AG04450 (cell line): ENCODE measurements at regions not wholly inside any gene's neighbourhood (a gene's known extent, or its start where the extent isn't known, plus 50 kb on each side); places are given as distances from the start of the nearest gene placed in this dataset.

ENCODE experiments used
- CTCF ChIA-PET: fragments of 300-600, 350-600 bp; formaldehyde crosslinking; extraction: SDS; loops from one replicate; lab custom pipeline; 2022; ENCODE audit warnings: antibody characterized with exemption, inconsistent platforms; lab: Charles Lee
- POLR2A ChIA-PET: fragments of 350-600 bp; formaldehyde crosslinking; extraction: SDS; loops from one replicate; lab custom pipeline; 2021; ENCODE audit warnings: antibody characterized with exemption, inconsistent platforms; lab: Yijun Ruan, JAX
- DNase-seq: peaks from one replicate; pipeline ENCODE4 v3.0.0-alpha.2; 2011; ENCODE audit warnings: low read depth, low spot score
- H3K27ac ChIP-seq: one replicate; pipeline ENCODE4 v1.5.1; 2012; ENCODE audit warnings: low read depth, low read length, control low read depth
- H3K27me3 ChIP-seq: one replicate; pipeline ENCODE4 v1.6.0; 2012; ENCODE audit warnings: low read length; ENCODE audit not compliant: control insufficient read depth, insufficient read depth
- H3K4me3 ChIP-seq: 2 replicates; pipeline ENCODE4 v1.5.1; 2011; ENCODE audit warnings: mild to moderate bottlenecking, low read depth, low read length, control low read depth
- H3K9me3 ChIP-seq: 2 replicates; pipeline ENCODE4 v1.5.1; 2012; ENCODE audit warnings: low read length; ENCODE audit not compliant: control insufficient read depth, insufficient read depth
- TF ChIP-seq, protein P1 (sequence below): IDR thresholded peaks from 2 replicates; pipeline ENCODE4 v1.5.1; 2011; ENCODE audit warnings: low read depth, low read length, control low read depth, inconsistent platforms

DNA sequence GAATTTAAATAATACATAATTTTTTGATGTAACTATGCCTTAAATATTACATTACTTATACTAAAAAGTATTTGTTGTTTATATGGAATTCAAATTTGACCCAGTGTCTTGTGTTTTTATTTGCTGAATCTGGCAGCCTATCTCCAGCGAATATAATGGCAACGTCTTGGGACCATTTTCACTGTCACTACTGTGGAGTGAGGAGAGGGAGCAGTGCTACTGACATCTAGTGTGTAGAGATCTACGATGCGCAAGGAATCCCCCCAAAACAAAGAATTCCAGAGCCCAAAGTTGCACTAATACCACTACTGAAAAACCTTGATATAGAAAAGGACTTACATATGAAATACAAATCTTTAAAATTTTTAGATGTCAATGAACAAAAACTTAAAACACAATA, 314.4 kb downstream of the DRD1 start:
- TF ChIP-seq, protein P1, sequence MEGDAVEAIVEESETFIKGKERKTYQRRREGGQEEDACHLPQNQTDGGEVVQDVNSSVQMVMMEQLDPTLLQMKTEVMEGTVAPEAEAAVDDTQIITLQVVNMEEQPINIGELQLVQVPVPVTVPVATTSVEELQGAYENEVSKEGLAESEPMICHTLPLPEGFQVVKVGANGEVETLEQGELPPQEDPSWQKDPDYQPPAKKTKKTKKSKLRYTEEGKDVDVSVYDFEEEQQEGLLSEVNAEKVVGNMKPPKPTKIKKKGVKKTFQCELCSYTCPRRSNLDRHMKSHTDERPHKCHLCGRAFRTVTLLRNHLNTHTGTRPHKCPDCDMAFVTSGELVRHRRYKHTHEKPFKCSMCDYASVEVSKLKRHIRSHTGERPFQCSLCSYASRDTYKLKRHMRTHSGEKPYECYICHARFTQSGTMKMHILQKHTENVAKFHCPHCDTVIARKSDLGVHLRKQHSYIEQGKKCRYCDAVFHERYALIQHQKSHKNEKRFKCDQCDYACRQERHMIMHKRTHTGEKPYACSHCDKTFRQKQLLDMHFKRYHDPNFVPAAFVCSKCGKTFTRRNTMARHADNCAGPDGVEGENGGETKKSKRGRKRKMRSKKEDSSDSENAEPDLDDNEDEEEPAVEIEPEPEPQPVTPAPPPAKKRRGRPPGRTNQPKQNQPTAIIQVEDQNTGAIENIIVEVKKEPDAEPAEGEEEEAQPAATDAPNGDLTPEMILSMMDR = no peak
- ChIA-PET CTCF (no interaction called here), POLR2A (no interaction called here)
- DNase-seq = no peak
- H3K27me3 ChIP-seq = no peaks in the 10 kb centered on the region
- H3K9me3 ChIP-seq = no peaks in the 10 kb centered on the region
- no peak overlapping the region for H3K27ac ChIP-seq
- H3K4me3 ChIP-seq = no peak overlapping the region

DNA sequence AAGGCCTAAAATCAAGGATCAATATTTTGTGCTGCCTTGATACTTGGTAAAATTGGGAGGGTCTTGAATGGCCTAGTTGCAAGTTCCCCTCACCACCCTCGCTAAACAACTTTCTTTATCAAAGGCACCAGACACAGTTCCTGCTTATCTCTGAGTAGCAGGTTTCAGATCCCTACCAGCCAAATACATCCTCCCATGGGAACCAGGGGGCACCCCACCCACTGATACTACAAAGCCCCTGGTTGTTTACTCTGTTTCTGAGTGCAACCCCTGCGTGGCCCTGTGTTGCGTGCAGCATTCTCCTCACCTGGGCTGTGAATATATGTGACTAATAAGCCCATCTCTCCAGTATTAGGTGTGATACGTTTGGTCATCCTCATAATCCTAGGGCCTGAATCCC, 314.9 kb downstream of the DRD1 start:
- ChIA-PET POLR2A (no interaction called here), CTCF (no interaction called here)
- Histone ChIP-seq H3K27ac (no peak overlapping the region), H3K4me3 (no peak overlapping the region), H3K27me3 (no peaks in the 10 kb centered on the region), H3K9me3 (no peaks in the 10 kb centered on the region)
- DNase-seq = no peak
- TF ChIP-seq, protein P1 = no peak

DNA sequence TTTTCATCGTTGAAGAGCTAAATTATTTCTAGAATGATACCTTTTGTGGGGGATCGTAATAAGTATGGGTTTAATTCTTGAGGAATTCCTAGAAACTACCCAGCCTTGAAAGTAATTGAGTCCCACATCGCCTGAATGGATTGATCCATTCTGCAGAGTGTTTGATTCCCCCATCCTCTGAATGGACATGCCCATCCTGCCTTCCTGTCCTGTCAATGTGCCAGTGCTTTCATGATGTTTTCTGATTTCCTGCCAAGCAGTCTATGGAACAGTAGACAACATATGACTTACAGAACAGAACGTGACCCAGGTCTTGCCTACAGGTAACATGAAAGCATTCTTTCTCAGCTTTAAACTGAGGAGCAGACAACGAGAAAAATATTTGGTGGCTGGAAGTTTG, 319.2 kb downstream of the DRD1 start:
- no peak for DNase-seq
- ChIA-PET CTCF (no interaction called here), POLR2A (no interaction called here)
- TF ChIP-seq, protein P1 = no peak
- peaks cover 3% of the 10 kb centered on the region for H3K27me3 ChIP-seq
- H3K4me3 ChIP-seq = no peak overlapping the region
- H3K27ac ChIP-seq = no peak overlapping the region
- H3K9me3 ChIP-seq = no peaks in the 10 kb centered on the region

DNA sequence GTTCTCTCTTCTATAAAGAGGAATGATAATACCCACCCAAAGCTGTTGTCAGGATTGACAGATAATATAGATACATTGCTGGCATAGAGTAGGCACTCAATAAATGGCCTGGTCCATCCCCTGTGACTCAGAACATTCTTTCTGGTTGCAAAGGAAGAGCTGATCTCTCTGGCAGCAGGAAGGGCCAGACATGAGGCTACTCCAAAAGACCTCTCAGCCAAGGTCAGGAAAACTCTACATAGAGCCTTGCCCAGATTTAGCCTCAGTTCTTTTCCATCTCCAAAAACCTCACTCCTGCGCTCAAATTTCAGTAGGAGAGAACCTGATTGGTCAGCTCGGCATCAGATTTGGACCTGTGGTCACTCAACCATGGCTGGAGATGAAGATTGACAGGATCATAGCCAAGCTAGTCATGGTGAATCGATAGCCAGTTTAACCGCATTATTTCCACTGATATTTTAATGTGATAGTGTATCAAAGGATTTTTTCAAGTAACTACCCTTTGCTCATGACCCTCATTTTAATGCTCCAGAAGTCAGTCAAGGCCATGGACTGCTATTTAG, 319.6 kb downstream of the DRD1 start:
- TF ChIP-seq, protein P1 = no peak
- Histone ChIP-seq H3K27me3 (peaks cover 3% of the 10 kb centered on the region), H3K9me3 (no peaks in the 10 kb centered on the region), H3K27ac (no peak overlapping the region), H3K4me3 (no peak overlapping the region)
- ChIA-PET POLR2A (no interaction called here), CTCF (no interaction called here)
- no peak for DNase-seq

DNA sequence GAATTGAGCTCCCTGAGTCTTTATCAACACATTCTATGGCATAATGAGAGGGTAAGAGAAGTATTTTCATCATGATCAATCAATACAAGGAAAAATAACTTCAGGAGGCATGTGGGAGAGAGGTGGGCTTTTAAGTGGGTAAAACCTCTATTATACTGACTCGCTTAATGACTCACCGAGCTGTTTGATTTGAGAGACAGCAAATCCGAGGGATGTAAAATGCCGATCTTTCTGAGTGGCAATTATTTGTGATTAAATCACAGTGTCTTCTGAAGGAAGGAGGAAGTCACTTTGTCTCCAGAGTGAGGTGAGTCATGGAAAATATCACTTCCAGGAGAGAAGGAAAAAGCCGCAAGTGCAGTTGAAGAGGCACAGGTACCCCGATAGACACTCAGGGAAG, 320.4 kb downstream of the DRD1 start:
- Histone ChIP-seq H3K27me3 (peaks cover 3% of the 10 kb centered on the region), H3K9me3 (no peaks in the 10 kb centered on the region), H3K27ac (no peak overlapping the region), H3K4me3 (no peak overlapping the region)
- DNase-seq = no peak
- TF ChIP-seq, protein P1 = no peak
- ChIA-PET POLR2A (no interaction called here), CTCF (no interaction called here)
